K562 (cell line): ENCODE measurements at regions not wholly inside any gene's neighbourhood (a gene's known extent, or its start where the extent isn't known, plus 50 kb on each side); places are given as distances from the start of the nearest gene placed in this dataset.

ENCODE experiments used
- ATAC-seq: fragments of 200-7000 bp; cut with Tn5 transposase; 3 replicates; pipeline ENCODE4 v1.9.1; 2020; ENCODE audit warnings: moderate library complexity
- BruUV-seq: library from RNA; stranded (reverse); fragments of 400-500 nt; replicated peaks from 2 replicates; lab custom pipeline; 2021; lab: Mats Ljungman, UMichigan
- CTCF ChIA-PET: fragments of 300-600 bp; formaldehyde crosslinking; extraction: SDS; loops from one replicate; lab custom pipeline; 2021; ENCODE audit warnings: low intra/inter-chr PET ratio; lab: Yijun Ruan, JAX
- POLR2A ChIA-PET: fragments of 300-600, 350-650 bp; sonication (Branson Sonifier 250); formaldehyde crosslinking; extraction: SDS; loops from one replicate; lab custom pipeline; 2021; ENCODE audit warnings: antibody characterized with exemption, inconsistent platforms; lab: Yijun Ruan, JAX
- DNase-seq, 4 experiments: peaks; one replicate each; pipeline versions ENCODE4 v3.0.0 to v3.0.0-alpha.2; 2011 to 2018; ENCODE audit warnings: low spot score in 3 of 4, mixed read lengths in 3 of 4; ENCODE audit errors: extremely low read depth in 1 of 4
- FAIRE-seq: peaks from 2 replicates; lab custom pipeline; 2011; peaks lifted over from hg19 to GRCh38; lab: Jason Lieb, UNC
- H2AFZ ChIP-seq: 2 replicates; pipeline ENCODE4 v1.6.0; 2011; ENCODE audit warnings: low read depth, low read length, control low read depth, inconsistent platforms
- H3K27ac ChIP-seq: fragments of 200-600 bp; 3 replicates; pipeline ENCODE4 v1.8.0; 2011; ENCODE audit warnings: low read depth, mild to moderate bottlenecking, control low read depth, inconsistent platforms, low read length, moderate library complexity, mixed read lengths; ENCODE audit errors: extremely low read depth
- H3K27me3 ChIP-seq, 2 experiments: fragments of 300-600 bp in 1 of 2; 2 replicates in 1 of 2; 3 replicates in 1 of 2; pipeline versions ENCODE4 v1.6.0 to v1.8.0; 2011; ENCODE audit warnings: inconsistent platforms in 2 of 2, low read length in 2 of 2, mild to moderate bottlenecking in 1 of 2, mixed read lengths in 1 of 2, moderate library complexity in 1 of 2; ENCODE audit not compliant: control insufficient read depth in 2 of 2, insufficient read depth in 2 of 2
- H3K36me3 ChIP-seq: fragments of 300-600 bp; 3 replicates; pipeline ENCODE4 v1.8.0; 2011; ENCODE audit warnings: mild to moderate bottlenecking, low read length, inconsistent platforms; ENCODE audit not compliant: control insufficient read depth, insufficient read depth
- H3K4me1 ChIP-seq, 2 experiments: fragments of 200-600 bp in 1 of 2; replicated peaks in 1 of 2; 2 replicates in 1 of 2; 3 replicates in 1 of 2; pipeline versions ENCODE4 v1.5.1 to v1.8.0; 2011; ENCODE audit warnings: inconsistent platforms in 2 of 2, low read length in 2 of 2, mild to moderate bottlenecking in 1 of 2, mixed read lengths in 1 of 2, moderate library complexity in 1 of 2; ENCODE audit not compliant: control insufficient read depth in 2 of 2, insufficient read depth in 2 of 2
- H3K4me2 ChIP-seq: 2 replicates; pipeline ENCODE4 v1.6.1; 2011; ENCODE audit warnings: low read length, control low read depth, inconsistent platforms, mixed read lengths; ENCODE audit not compliant: insufficient read depth
- H3K4me3 ChIP-seq: fragments of 200-600 bp; sonication (generic), shearing (Covaris generic); 2 replicates; pipeline ENCODE4 v1.5.1; 2016; ENCODE audit warnings: control low read depth, inconsistent platforms
- H3K79me2 ChIP-seq: fragments of 200-600 bp; 3 replicates; pipeline ENCODE4 v1.8.0; 2011; ENCODE audit warnings: low read length, inconsistent platforms; ENCODE audit not compliant: control insufficient read depth, insufficient read depth
- H3K9ac ChIP-seq, 2 experiments: 2 replicates each; pipeline versions ENCODE4 v1.6.0 to v1.6.1; 2011; ENCODE audit warnings: low read depth in 2 of 2, low read length in 2 of 2, control low read depth in 1 of 2, inconsistent platforms in 1 of 2, mild to moderate bottlenecking in 1 of 2, mixed read lengths in 1 of 2; ENCODE audit not compliant: insufficient read depth in 1 of 2
- H3K9me1 ChIP-seq: one replicate; pipeline ENCODE4 v1.6.0; 2011; ENCODE audit warnings: inconsistent platforms, mild to moderate bottlenecking, low read length, moderate library complexity; ENCODE audit not compliant: control insufficient read depth, insufficient read depth
- H3K9me3 ChIP-seq: replicated peaks from 2 replicates; pipeline ENCODE4 v1.5.1; 2011; ENCODE audit warnings: low read depth, low read length, inconsistent platforms; ENCODE audit not compliant: control insufficient read depth, insufficient read depth
- H4K20me1 ChIP-seq: replicated peaks from 2 replicates; pipeline ENCODE4 v1.6.1; 2011; ENCODE audit warnings: low read length, inconsistent platforms, mixed read lengths; ENCODE audit not compliant: control insufficient read depth, insufficient read depth
- BCL6 ChIP-seq: fragments of 250-450 bp; sonication (Bioruptor Pico); IDR thresholded peaks from 2 replicates; pipeline ENCODE4 v1.4.0; 2020
- CHD7 ChIP-seq: fragments of 200-600 bp; sonication (generic); IDR thresholded peaks from one replicate; pipeline ENCODE4 v1.6.1; 2012; ENCODE audit warnings: mild to moderate bottlenecking, low read depth, low read length, inconsistent platforms
- GMEB1 ChIP-seq: fragments of 250-450 bp; sonication (Bioruptor Pico); IDR thresholded peaks from 2 replicates; pipeline ENCODE4 v1.4.0; 2020; ENCODE audit warnings: mild to moderate bottlenecking
- IFI16 ChIP-seq: fragments of 250-450 bp; sonication (Bioruptor Pico); IDR thresholded peaks from 2 replicates; pipeline ENCODE4 v2.1.2; 2022; ENCODE audit warnings: mild to moderate bottlenecking, inconsistent platforms
- KLF6 ChIP-seq: fragments of 250-450 bp; sonication (Bioruptor Pico); IDR thresholded peaks from 2 replicates; pipeline ENCODE4 v1.4.0; 2020; ENCODE audit warnings: mild to moderate bottlenecking, moderate library complexity, borderline replicate concordance
- PHB2 ChIP-seq: fragments of 450-650 bp; IDR thresholded peaks from 2 replicates; pipeline ENCODE4 v1.6.1; 2017; ENCODE audit warnings: low read depth
- SMARCC2 ChIP-seq: fragments of 450-650 bp; IDR thresholded peaks from 2 replicates; pipeline ENCODE4 v1.6.1; 2017; ENCODE audit warnings: antibody characterized with exemption, moderate library complexity, mild to moderate bottlenecking, low read depth
- SRSF7 ChIP-seq: fragments of 200-400 bp; formaldehyde crosslinking; optimal IDR thresholded peaks from 2 replicates; pipeline ENCODE3; 2017; ENCODE audit warnings: mild to moderate bottlenecking, low read depth, low read length
- TRIM28 ChIP-seq: fragments of 450-650 bp; IDR thresholded peaks from 2 replicates; pipeline ENCODE4 v1.6.1; 2017
- XRCC3 ChIP-seq: fragments of 450-650 bp; IDR thresholded peaks from 2 replicates; pipeline ENCODE4 v1.6.1; 2017; ENCODE audit warnings: mild to moderate bottlenecking, moderate library complexity
- WGBS: fragments of 100-300 bp; shearing (Covaris generic); methylation state at CpG from one replicate; pipeline ENCODE4 v1.1.6; 2016; ENCODE audit warnings: low coverage, mixed read lengths; ENCODE audit not compliant: insufficient coverage; ENCODE audit errors: missing lambda C conversion rate; 5-methylcytosine and 5-hydroxymethylcytosine counted together
- in situ Hi-C: fragments of 300-500 bp; cut with MboI; formaldehyde crosslinking; loops from 4 replicates; pipeline ENCODE4 v1.15.0; 2018; ENCODE audit warnings: inconsistent platforms, mixed read lengths
- intact Hi-C: fragments of 100-400 bp; cut with micrococcal nuclease; formaldehyde crosslinking; loops from 2 replicates; pipeline ENCODE4 v1.14.2; 2022

- BruUV-seq = no TSS peak
- H4K20me1 ChIP-seq = no peaks in the 10 kb centered on the region
- H3K4me2 ChIP-seq = no peak overlapping the region
- H3K79me2 ChIP-seq = no peaks in the 10 kb centered on the region
- no peaks in the 10 kb centered on the region for H3K36me3 ChIP-seq
- H3K9me1 ChIP-seq = no peaks in the 10 kb centered on the region
- POLR2A ChIA-PET = no interaction called here
- no peak for ATAC-seq
- no peak for DNase-seq
- no peak overlapping the region for H2AFZ ChIP-seq
- H3K4me1 ChIP-seq = no peaks in the 10 kb centered on the region
- H3K27me3 ChIP-seq = no peaks in the 10 kb centered on the region
- FAIRE-seq = no peak
- no peak overlapping the region for H3K27ac ChIP-seq
- WGBS = 0% methylated on average over 3 of the region's 3 CpGs
- in situ Hi-C loops = no loop called here
- CTCF ChIA-PET = no interaction called here
- H3K9me3 ChIP-seq = no peaks in the 10 kb centered on the region; the same call in 1 of the 2 replicates
- intact Hi-C loops = no loop called here
- no peak overlapping the region for H3K4me3 ChIP-seq
- no peak overlapping the region for H3K9ac ChIP-seq
- TF ChIP-seq SMARCC2 = no peak
- TF ChIP-seq TRIM28 = no peak
- no peak for TF ChIP-seq GMEB1 (CRISPR knock-in tag)
- TF ChIP-seq KLF6 = no peak
- no peak for TF ChIP-seq XRCC3
- no peak for TF ChIP-seq IFI16 (CRISPR knock-in tag)
- no peak for TF ChIP-seq PHB2
- no peak for TF ChIP-seq BCL6 (CRISPR knock-in tag)
- TF ChIP-seq CHD7 = no peak
- TF ChIP-seq SRSF7 = no peak
Observed at GRCh38 chr5:118371973-118372831, 616.1 kb downstream of the DTWD2 start.
